ENCODE measurements at regions not wholly inside any gene's neighbourhood (a gene's known extent, or its start where the extent isn't known, plus 50 kb on each side); places are given as distances from the start of the nearest gene placed in this dataset.
"Not testable (repeated sequence)": the region's sequence is repeated elsewhere in the genome, so short reads cannot be mapped to it uniquely, and the experiment has no call there.

DNA sequence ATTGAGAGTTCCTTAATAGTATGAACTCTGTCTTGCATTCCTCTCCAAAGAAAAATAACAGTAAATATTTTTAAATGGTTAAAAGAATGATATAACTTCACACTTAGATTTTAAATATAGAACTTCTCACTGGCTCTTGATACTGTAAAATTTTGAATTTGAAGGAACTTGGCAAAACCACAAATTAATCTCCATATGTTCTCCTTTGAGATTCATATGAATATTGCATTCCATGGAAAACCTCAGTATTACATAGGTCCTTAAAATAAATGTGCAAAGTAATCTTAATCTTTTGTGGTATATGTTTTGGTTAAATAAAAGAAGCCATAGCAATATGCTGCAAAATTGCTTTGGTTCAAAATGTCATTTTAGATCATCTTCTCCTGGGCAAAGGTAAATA is 1137.6 kb upstream of the LRRTM3 start:
- H4K20me1 ChIP-seq (ENCODE audit: insufficient read depth, low read length), result no peaks in the 10 kb centered on the region
- TF ChIP-seq, protein P1, sequence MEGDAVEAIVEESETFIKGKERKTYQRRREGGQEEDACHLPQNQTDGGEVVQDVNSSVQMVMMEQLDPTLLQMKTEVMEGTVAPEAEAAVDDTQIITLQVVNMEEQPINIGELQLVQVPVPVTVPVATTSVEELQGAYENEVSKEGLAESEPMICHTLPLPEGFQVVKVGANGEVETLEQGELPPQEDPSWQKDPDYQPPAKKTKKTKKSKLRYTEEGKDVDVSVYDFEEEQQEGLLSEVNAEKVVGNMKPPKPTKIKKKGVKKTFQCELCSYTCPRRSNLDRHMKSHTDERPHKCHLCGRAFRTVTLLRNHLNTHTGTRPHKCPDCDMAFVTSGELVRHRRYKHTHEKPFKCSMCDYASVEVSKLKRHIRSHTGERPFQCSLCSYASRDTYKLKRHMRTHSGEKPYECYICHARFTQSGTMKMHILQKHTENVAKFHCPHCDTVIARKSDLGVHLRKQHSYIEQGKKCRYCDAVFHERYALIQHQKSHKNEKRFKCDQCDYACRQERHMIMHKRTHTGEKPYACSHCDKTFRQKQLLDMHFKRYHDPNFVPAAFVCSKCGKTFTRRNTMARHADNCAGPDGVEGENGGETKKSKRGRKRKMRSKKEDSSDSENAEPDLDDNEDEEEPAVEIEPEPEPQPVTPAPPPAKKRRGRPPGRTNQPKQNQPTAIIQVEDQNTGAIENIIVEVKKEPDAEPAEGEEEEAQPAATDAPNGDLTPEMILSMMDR (IDR thresholded peaks at IDR 0.05; ENCODE audit: low read depth, low read length), result no peak
- no peak for TF ChIP-seq EZH2phosphoT487 (IDR thresholded peaks at IDR 0.05; ENCODE audit: low read depth)
- no peak overlapping the region for H3K4me3 ChIP-seq (ENCODE audit: low read length)
- no peaks in the 10 kb centered on the region for H3K9me3 ChIP-seq (ENCODE audit: insufficient read depth, low read length)
- H3K9ac ChIP-seq (ENCODE audit: low read length), result no peak overlapping the region
- H3K27me3 ChIP-seq (ENCODE audit: low read depth, low read length), result no peaks in the 10 kb centered on the region
- H3K27ac ChIP-seq (ENCODE audit: low read length), result no peak overlapping the region
- no peak overlapping the region for H3K4me2 ChIP-seq (ENCODE audit: low read length)
- H3K36me3 ChIP-seq (replicated peaks; ENCODE audit: low read depth, low read length), result no peaks in the 10 kb centered on the region
- no peak overlapping the region for H2AFZ ChIP-seq (ENCODE audit: low read depth, low read length)
- H3K79me2 ChIP-seq (ENCODE audit: low read length), result no peaks in the 10 kb centered on the region
- H3K4me1 ChIP-seq (ENCODE audit: low read length), result peaks cover 3% of the 10 kb centered on the region; the same call in 1 of the 2 replicates

DNA sequence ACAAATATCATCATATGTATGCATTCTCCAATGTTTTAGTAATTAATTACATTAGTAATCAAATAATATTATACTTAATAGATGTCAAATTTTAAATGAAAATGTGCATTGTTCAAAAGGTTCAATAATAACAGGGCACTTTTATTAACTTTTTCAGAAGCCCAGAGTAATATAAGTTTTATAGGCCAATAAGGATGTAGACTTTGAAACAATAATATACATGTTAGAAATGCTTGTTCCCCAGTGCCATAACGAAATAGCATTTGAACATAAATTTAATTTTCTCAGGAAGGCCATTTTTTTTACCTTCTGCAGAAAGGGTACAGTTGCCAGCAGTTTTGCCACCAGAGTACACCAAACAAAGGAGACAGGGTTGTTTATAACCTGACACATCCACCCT is 1133.9 kb upstream of the LRRTM3 start:
- H3K4me3 ChIP-seq (ENCODE audit: low read length), result no peak overlapping the region
- H3K36me3 ChIP-seq (replicated peaks; ENCODE audit: low read depth, low read length), result no peaks in the 10 kb centered on the region
- no peak overlapping the region for H3K9ac ChIP-seq (ENCODE audit: low read length)
- no peak overlapping the region for H3K27ac ChIP-seq (ENCODE audit: low read length)
- H3K79me2 ChIP-seq (ENCODE audit: low read length), result no peaks in the 10 kb centered on the region
- no peaks in the 10 kb centered on the region for H3K27me3 ChIP-seq (ENCODE audit: low read depth, low read length)
- TF ChIP-seq, protein P1 (IDR thresholded peaks at IDR 0.05; ENCODE audit: low read depth, low read length), result no peak
- no peak for TF ChIP-seq EZH2phosphoT487 (IDR thresholded peaks at IDR 0.05; ENCODE audit: low read depth)
- H3K4me2 ChIP-seq (ENCODE audit: low read length), result no peak overlapping the region
- H3K9me3 ChIP-seq (ENCODE audit: insufficient read depth, low read length), result no peaks in the 10 kb centered on the region
- H3K4me1 ChIP-seq (ENCODE audit: low read length), result peaks cover 3% of the 10 kb centered on the region; the same call in 1 of the 2 replicates
- H2AFZ ChIP-seq (ENCODE audit: low read depth, low read length), result no peak overlapping the region
- no peaks in the 10 kb centered on the region for H4K20me1 ChIP-seq (ENCODE audit: insufficient read depth, low read length)

DNA sequence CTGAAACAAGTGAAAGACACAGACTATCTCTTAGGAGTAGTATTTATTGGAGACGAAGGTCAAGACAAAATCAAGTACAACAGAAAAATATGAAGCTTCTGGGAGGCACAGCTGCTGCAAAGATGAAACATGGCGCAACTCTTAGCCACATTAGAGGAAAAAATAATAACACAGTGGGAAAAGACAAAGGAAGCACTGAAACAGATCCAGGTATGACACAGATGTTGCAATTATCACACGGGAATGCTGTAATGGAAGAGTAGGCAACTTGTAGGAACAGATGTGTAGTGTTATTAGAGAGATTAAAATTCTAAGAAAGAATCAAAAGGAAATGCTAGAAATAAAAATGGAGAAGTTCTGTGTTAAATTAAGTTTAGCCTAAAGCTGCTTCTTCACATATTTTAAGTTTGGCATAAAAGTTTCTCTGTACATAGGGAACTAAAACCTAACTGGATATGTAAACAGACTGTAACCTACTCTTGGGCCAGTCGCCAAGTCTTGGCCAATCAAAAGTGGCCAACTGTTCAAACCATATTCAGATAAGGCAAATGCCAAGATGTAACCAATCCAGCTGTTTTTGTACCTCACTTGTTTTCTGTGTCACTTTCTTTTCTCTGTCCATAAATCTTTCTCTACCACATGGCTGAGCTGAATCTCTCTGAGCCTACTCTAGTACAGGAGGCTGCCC is 1132.0 kb upstream of the LRRTM3 start:
- H3K9ac ChIP-seq (ENCODE audit: low read length), result no peak overlapping the region
- no peak overlapping the region for H3K4me2 ChIP-seq (ENCODE audit: low read length)
- H3K27ac ChIP-seq (ENCODE audit: low read length), result no peak overlapping the region
- peaks cover 19% of the 10 kb centered on the region for H3K4me1 ChIP-seq (ENCODE audit: low read length)
- no peaks in the 10 kb centered on the region for H3K36me3 ChIP-seq (replicated peaks; ENCODE audit: low read depth, low read length)
- no peak for TF ChIP-seq EZH2phosphoT487 (IDR thresholded peaks at IDR 0.05; ENCODE audit: low read depth)
- TF ChIP-seq, protein P1 (IDR thresholded peaks at IDR 0.05; ENCODE audit: low read depth, low read length), result no peak
- no peaks in the 10 kb centered on the region for H4K20me1 ChIP-seq (ENCODE audit: insufficient read depth, low read length)
- no peaks in the 10 kb centered on the region for H3K9me3 ChIP-seq (ENCODE audit: insufficient read depth, low read length)
- no peaks in the 10 kb centered on the region for H3K79me2 ChIP-seq (ENCODE audit: low read length)
- no peaks in the 10 kb centered on the region for H3K27me3 ChIP-seq (ENCODE audit: low read depth, low read length)
- no peak overlapping the region for H3K4me3 ChIP-seq (ENCODE audit: low read length)
- no peak overlapping the region for H2AFZ ChIP-seq (ENCODE audit: low read depth, low read length)

DNA sequence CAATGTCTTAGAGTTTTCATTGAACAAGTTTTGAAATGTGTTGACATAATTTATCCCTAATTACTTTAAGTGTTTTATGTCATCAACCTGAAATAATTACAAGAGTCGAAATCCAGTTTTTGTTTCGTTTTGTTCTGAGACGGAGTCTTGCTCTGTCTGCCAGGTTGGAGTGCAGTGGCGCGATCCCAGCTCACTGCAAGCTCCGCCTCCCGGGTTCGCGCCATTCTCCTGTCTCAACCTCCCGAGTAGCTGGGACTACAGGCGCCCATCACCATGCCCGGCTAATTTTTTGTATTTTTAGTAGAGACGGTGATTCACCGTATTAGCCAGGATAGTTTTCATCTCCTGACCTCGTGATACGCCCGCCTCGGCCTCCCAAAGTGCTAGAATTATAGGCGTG is 1131.0 kb upstream of the LRRTM3 start:
- not testable (repeated sequence) for H2AFZ ChIP-seq (ENCODE audit: low read depth, low read length); H4K20me1 ChIP-seq (ENCODE audit: insufficient read depth, low read length); H3K9ac ChIP-seq (ENCODE audit: low read length); H3K36me3 ChIP-seq (replicated peaks; ENCODE audit: low read depth, low read length); H3K4me2 ChIP-seq (ENCODE audit: low read length); H3K27ac ChIP-seq (ENCODE audit: low read length); H3K4me3 ChIP-seq (ENCODE audit: low read length); H3K27me3 ChIP-seq (ENCODE audit: low read depth, low read length); H3K9me3 ChIP-seq (ENCODE audit: insufficient read depth, low read length); H3K79me2 ChIP-seq (ENCODE audit: low read length)
- peaks cover 23% of the 10 kb centered on the region for H3K4me1 ChIP-seq (ENCODE audit: low read length)
